ENCODE measurements at regions not wholly inside any gene's neighbourhood (a gene's known extent, or its start where the extent isn't known, plus 50 kb on each side); places are given as distances from the start of the nearest gene placed in this dataset.

DNA sequence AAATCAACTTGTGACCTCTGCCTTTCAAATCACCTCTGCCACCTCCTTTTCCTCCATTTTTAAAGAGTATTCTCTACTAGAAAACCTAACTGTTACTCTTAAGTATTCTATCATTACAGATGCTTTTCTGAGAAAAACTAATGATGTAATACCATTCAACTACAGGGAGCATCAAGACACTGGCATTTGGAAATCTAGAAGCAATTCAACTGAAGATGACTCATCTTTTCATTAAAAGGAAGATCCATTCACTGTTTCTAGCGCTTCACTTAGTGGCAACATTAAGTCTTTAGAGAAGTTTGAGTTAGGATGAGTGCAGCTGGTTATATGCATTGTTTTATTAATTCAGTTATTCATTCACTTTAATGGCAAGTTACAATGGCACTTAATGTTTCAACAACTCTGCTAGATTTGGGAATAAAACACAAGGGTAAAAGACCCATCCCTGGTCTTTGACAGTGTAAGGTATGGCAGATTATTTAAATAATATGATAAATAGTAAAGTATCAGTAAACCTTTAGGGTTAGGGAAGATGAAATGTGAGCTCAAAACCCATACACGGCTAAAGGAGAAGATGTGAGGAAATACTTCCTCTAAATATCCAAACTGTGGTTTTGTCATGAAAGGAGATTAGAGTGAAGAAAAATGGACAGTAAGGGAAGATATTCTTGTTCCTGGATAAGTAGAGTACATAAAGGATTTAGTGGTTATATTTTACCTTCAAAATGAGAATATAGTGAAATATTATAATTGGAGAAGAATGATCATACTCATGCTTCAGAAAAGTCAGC is 61.7 kb downstream of the KCNJ2 start:
- no peak for DNase-seq (ENCODE audit: low spot score)

DNA sequence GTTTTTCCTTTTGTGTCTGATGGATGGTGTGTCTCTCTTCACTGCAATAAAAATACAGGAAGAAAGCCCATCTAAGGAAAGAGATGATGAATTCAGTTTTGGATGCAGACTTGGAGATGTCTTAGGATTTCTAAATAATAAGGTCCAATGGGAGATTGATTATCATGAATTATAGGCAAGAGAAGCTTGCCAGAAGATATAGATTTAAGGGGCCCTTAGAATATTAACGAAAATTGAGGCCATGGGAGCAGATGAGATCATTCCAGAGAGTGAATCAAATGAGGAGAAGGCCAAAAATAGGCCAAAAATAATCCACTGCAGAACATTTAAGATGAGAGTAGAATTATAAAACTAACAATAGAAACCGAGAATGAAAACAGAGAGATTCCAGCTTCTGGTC is 63.1 kb downstream of the KCNJ2 start:
- no peak for DNase-seq (ENCODE audit: low spot score)

DNA sequence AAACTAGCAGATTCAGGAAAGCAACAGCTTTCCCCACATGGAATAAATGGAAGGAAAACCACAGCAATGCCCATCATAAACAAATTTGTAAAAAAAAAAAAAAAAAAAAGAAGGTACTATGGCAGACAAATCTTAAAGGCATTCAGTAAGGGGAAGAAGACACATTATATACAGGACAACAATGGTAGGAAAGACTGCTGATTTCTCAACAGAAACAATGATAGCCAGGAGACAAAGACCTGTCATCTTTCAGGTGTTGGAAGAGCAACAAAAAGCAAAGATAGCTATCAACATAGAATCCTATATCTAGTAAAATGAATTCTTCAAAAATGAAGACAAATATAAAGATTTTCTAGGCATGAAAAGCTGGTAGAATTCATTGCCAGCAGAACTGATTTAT is 65.9 kb downstream of the KCNJ2 start:
- DNase-seq (ENCODE audit: low spot score): no peak

DNA sequence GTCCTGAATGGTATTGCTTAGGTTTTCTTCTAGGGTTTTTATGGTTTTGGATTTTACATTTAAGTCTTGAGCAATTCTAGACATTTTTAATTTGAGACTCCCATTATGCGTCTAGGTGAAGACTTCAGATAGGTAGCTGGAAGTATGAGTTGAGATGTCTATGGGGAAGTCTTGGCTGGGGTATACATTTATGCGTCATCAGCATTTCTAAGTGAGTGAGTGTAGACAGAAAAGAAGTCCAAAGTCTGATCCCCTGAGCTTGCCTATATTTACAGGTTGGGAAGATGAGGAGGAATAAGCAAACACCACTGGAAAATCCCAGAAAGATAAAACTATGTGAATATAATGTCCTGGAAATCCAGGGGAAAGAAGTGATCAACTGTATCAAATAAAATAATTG is 68.9 kb downstream of the KCNJ2 start:
- DNase-seq (ENCODE audit: low spot score): no peak

DNA sequence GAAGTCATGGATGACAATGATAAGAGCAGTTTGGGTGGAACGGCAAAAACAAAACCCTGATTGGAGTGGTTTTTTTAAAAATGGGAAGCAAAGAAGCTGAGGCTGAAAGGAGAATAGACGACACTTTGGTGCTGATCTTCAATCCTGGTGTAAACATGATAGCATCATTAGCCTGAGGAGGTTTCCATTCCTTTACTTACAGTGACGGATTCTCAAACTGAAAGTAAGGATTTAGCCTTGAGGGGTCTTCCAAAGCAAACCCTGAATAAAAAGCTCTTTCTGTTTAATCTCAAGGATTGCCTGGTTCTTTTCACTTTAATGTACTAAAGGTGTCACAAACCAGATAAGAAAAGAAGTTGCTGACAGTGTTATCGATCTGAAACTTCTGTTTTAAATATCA is 69.3 kb downstream of the KCNJ2 start:
- DNase-seq (ENCODE audit: low spot score): no peak

DNA sequence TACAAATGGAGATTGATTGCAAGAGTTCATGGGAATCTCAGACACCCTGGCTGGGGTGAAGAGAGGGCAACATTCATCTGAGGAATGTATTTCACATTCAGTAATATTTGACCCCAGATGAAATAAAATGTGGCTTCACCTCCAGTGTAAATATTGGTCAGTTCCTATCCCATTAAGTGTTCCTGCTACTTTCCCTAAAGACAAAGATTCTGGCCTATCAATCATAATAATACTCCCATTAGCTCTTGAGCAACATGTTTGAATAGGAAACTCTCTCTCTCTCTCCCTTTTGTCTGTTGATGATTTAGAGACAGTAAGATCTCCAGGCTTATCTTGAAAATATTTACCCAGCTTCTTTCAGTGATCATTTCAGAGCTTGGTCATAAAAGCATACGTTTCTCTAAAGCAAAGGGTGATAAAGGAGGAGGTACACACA is 70.1 kb downstream of the KCNJ2 start:
- no peak for DNase-seq (ENCODE audit: low spot score)

DNA sequence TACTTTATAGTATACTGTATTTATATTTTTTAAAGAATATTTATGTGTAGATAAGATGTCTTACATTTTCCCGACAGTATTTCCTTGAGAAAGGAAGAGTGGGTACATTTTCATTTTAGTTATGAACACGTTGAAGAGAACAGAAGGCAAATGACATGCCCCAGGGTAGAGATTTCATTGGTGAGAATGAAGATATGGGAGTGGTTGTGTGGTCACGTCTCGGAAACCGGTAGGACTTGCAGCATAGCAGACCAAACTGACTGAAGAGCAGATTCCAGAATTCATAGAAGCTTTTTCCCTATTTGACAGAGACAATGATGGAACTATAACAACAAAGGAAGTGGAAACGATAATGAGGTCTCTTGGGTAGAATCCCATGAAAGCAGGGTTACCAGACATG is 71.7 kb downstream of the KCNJ2 start:
- no peak for DNase-seq (ENCODE audit: low spot score)

DNA sequence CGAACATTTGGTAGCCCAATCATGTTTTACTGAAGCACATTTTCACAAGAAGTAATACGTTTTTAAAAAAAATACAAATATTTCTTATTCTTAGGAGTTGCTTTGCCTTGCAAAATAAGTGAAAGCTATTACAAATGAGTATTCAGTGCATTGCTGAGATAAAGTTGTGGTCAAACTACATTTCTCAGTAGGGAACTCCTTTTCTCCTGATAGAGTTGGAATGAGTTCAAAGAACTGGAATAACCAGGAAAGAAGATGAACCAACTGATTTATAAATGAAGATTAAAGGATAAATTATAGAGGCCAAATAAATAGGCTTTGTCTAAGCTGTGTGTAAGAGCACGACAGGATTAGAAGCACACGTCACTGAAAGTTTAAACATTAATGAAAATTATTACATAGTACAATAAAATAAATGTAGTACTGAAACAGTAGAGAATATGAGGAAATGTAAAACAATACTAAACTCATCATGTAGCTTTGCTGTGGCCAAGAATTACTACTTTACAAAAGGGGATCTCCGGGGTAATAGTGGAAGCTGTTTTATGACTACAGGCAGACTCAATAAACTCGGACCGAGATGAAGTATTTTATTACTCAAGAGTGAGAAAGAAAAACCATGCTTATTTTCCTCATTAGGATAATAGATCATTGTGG is 73.6 kb downstream of the KCNJ2 start:
- DNase-seq (ENCODE audit: low spot score): no peak

DNA sequence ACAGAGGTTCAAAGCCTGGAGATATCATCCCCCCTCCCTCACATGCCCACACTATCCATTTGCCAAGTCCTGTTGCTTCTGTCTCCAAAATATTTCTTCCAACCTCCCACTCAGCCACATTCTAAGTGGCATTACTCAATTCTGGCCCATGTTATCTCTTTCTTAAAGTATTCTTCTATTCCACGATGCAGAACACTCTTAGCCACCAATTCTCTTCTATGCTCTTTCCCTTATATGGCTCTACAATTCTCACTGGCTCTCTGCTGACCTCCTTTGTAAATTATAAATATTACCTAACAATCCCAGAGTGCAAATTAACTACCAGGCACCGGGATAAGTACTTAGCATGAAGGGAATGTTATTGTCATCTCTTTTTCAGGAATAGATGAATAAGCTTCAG is 82.4 kb downstream of the KCNJ2 start:
- DNase-seq (ENCODE audit: low spot score): no peak

DNA sequence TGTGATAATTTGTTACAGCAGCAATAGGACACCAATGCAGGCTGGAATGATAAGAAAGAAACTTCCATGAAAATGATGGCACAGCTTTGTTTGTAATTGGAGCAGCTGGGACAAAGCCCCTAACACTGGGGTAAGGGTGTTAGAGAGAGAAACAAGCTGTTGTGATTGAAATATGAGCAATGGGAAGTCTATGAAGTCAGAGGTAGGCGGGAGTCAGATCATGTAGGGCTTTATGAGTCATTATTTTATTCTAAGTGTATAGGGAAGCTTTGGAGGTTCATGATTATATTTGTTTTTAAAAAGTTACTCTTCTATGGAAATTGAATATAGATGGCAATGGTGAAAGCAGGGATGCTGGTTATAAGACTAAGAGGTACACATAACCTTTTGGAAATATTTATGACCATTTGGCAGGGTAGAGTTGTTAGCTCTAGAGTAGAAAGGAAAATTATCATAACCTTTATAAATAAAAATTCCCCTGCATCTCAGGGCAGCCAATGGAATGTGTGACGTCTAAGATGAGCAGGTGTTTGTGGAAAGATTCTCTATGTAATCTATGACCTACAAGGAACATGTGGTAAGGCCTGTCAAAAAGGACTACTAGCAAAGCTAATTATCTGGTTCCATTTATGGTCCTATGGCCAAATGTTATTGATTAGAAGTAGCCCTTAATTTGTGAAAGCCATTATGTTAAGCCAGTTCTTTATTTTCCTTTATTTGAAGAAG is 85.6 kb downstream of the KCNJ2 start:
- DNase-seq (ENCODE audit: low spot score): no peak

DNA sequence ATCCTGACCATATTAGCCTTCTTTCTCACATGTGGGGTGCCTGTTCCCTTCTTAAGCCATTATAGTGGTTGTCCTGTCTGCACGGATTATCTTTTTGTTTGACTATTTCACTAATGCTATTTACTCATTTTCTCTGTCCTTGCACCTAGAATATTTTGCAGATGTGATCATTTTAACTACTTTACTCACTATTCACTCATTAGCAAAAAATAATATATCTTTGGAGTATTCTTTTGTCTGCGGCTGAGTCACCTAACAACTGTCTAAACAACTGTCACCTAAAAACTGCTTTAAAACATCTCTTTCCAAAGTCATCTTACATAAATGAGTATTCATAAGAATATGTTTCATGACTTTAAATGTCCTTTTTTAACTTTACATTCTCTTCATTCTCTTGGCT is 87.4 kb downstream of the KCNJ2 start:
- no peak for DNase-seq (ENCODE audit: low spot score)

DNA sequence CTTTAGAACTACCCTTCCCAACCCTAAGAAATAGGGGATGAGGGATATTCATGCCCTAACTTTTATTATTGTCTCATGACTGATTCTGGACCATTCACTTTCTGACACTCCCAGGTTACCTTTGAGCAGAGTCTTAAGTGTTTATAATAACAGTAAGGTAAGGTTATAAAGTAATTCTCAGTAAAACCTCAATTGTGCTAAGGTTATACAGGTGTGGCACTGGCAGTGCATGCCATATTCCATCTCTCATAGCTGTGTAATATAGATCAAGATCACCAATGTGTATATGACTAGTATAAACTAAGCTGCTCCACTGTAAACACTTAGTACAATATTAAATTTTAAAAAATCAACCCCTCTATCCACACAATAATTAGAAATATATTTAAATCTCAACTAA is 89.1 kb downstream of the KCNJ2 start:
- DNase-seq (ENCODE audit: low spot score): no peak

DNA sequence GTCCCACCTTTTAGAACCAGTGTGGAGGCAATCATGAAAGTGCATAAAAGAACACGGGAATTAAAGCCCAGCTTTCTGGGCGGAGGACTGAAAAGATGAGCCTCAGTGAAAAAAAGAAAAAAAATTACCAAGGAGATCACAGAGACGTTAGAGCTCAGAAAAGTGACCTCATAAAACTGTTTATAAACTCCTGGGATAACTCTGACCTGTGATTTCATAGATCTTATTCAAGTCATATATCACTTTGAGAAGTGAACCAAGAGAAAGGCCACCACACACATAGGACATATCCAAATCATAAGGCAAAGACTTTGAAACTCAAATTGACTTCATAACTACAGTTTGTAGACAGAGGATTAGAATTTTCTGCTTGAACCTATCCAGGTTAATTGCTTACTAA is 90.1 kb downstream of the KCNJ2 start:
- DNase-seq (ENCODE audit: low spot score): no peak

DNA sequence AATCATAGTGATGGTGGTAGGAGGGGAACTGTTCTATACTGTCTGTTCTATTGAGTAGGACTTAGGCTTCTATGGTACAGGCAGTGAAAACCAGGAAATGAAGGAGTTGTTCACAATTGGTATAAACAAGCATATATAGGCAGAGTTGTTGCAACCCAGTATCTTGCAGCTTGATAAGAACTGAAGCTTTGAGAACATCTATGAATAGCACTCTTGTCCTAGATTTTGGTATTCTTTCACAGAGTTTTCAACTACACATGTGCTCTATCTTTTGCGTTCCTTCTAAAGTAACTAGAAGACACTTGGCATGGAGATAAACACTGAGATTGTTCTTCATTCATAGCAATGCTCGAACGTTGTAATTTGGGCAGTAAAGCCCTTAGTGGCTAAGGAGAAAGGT is 91.8 kb downstream of the KCNJ2 start:
- DNase-seq (ENCODE audit: low spot score): no peak

DNA sequence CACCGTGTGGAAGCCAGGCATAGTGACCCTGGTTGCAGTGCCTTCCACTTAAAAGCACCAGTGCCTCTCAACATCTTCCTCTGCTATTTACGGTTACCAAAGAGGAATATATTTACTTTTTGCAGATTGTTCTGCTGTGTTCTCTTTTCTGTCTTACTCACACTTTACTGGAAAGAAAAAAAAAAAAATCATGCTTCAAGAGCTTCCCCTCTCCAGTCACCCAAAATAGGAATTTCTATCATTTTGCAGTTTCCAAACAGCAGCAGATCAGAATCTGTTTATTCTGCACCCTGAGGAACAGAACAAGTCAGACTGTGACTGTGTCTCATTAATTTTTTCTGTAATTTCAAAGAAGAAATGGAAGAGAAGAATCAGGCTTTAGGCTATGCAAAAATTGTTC is 96.1 kb downstream of the KCNJ2 start:
- no peak for DNase-seq (ENCODE audit: low spot score)

DNA sequence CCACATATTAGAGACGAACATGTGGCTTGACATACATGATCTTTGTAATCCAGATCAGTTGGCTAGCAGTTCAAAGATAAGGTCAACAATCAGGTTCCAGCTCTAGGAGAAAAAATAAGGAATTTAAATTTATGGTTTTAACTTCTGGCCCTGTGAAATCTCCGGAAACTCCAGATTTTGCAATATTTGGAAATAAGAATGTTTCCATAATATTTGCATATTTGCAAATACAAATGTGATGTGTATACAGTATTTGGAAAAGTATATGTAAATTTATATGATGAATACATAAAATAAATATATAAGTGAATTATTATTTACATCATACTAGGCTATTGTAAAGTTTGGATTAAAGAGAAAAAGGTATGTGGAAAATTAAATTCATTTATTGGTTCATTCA is 97.1 kb downstream of the KCNJ2 start:
- DNase-seq (ENCODE audit: low spot score): no peak

DNA sequence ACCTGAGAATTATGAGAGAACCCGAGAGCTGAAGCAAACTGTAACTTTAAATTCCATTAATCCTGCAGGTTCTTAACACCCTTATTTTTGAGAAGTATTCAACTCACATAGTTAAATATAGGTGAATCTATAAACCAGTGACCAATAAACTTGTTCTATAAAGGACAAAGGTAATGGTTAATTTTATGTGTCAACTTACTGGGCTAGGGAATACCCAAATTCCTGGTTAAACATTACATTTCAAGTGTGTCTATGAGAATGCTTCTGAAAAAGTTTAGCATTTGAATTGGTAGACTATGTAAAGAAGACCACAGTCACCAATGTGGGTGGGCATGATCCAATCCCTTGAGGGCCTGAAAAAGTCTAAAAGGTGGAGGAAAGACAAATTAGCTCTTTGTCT is 99.1 kb downstream of the KCNJ2 start:
- DNase-seq (ENCODE audit: low spot score): no peak

DNA sequence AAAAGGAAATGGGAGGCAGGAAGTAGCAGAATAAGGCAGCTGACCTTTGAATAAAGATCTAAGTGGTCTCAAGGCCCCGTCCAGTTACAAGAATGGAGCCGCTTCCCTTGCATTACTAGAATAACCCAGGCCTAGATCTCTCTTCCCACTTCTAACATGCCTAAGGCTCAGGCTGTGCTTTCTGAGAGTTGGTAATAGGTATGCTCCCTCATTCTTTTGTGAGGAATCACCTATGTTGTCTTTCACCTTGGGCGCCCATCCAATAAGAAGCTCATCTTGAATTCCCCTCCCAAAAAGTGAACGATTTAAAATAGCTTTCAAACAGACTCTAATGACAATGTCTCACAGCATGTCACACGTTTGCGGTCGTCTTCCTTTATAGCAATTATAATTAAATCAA is 101.2 kb downstream of the KCNJ2 start:
- DNase-seq (ENCODE audit: low spot score): no peak

DNA sequence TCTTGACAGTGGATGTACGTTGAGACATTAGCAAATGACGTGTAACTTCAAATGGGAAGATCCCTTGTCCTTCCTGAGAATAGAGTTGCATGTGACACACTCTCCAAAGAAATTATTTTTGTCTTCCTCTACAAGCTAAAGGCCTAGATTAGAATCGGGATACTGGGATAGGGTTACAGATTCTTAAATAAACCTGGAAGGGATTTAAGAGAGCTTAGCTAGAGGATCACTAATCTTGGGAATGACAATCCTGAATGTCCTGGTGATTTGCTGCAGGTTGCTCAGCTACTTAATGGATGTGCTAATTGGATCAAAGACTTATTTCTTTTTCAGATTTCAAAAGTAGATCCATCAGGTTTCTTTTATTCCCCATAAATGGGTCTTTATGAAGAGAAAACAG is 101.9 kb downstream of the KCNJ2 start:
- no peak for DNase-seq (ENCODE audit: low spot score)

DNA sequence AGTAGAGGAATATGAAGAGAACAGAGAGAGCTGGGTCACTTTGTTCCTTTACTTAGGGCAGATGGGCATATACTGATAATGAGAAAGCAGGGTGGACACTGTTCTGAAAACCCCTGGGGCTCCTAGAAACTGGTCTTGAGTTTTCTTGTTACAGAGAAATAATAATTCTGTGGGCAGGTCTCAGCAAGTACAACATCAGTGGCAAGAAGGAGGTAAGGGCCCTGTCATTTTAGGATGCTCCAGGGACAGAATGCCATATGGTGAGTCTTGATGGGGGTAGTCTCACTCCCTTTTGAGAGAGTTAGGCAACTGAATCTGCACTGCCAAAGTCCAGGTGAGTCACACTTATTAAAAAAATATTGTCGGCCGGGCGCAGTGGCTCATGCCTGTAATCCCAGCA is 102.3 kb downstream of the KCNJ2 start:
- DNase-seq (ENCODE audit: low spot score): no peak

DNA sequence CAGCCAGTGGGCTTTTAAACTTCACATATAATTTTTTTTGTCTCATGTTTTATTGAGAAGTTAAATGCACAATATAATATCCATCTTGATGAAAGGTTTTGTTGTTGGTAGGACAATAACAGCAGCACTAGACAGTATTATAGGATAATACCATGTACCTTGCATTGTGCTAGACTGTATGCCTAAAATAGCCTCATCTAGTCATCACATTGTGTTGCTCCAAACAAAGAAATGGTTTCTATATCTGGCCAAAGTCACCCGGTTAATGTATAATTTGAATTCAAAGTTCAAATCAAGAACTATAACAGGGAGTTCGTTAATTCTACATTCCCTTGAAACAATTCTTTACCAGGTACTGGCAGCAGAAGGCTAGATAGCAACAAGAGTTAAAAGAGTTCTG is 104.9 kb downstream of the KCNJ2 start:
- DNase-seq (ENCODE audit: low spot score): no peak

DNA sequence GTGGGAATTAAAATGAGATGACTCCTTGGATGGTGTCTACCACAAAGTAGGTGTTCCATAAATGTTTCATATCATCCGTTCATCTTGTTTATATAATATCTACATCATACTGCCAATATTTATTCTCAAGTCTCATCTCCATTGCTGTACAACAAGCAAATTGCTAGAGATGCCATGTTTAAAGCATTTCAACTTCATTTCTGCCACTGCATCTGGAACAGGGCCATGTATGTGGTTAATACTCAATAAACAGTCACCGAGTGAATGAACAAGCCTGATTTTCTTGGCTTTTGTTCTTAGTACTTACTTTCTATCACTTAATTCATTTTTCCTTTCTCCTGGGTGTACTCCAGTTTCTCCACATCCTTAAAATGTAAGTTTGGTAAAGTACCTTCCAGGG is 107.6 kb downstream of the KCNJ2 start:
- DNase-seq (ENCODE audit: low spot score): no peak

DNA sequence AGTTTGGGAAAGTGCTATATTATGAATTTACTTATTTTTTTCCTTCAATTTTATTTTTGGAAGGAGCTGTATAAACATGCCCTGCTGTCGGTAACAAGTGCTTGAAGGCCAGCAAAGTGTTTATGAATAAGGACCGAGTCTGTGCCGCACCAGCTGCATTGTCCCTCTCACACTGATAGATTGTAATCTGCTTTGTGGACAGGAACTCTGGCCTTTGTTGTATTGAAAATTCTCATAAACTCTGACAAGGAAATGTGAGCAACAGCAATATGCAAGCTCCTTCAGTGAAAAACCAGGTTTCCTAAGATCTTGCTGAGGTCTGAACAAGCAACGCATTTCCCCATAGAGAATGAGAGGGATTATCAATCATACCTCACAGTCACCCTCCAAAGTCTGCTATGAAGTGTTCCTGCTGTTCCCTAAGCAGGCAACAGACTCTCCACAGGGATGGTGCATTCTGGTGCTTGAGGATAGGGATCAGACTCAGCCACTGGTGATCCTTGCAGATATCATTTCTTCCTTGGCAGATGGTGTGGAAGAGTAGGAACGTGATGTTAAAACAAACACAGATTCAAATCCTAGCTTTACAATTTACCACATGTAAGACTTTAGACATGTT is 109.6 kb downstream of the KCNJ2 start:
- no peak for DNase-seq (ENCODE audit: low spot score)

Data from putamen (tissue), 1 donor.